ENCODE measurements at regions not wholly inside any gene's neighbourhood (a gene's known extent, or its start where the extent isn't known, plus 50 kb on each side); places are given as distances from the start of the nearest gene placed in this dataset.

DNA sequence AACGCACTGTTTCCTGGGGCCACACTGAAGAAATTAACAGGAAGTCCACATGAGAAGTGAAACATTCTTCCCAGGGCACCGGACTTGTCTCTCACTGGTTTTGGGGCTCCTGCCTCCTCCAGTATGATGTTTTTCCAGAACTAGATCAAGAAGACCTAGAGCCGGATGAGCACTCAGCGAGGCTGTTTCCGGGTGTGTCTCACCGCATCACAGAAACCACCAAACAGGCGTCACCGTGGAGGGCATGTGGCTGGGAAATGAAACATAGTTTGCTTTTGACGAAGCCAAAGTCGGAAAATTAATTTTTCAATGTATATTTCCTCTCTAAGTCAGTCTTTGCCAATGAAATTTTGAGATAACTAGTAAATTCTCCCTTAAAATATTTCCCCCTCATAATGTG, 314.0 kb upstream of the SALL3 start:
- Histone ChIP-seq H3K4me3 (no peak overlapping the region), H3K9me3 (ENCODE audit: low read depth) (no peaks in the 10 kb centered on the region), H4K20me1 (ENCODE audit: insufficient read depth) (no peaks in the 10 kb centered on the region), H3K9ac (no peak overlapping the region), H3K36me3 (ENCODE audit: low read depth) (no peaks in the 10 kb centered on the region), H3K27me3 (replicated peaks; ENCODE audit: insufficient read depth) (no peaks in the 10 kb centered on the region), H3K79me2 (ENCODE audit: insufficient read depth) (no peaks in the 10 kb centered on the region), H3K4me1 (ENCODE audit: insufficient read depth) (no peaks in the 10 kb centered on the region), H3K9me2 (ENCODE audit: insufficient read depth) (no peaks in the 10 kb centered on the region), H3K4me2 (ENCODE audit: unreplicated experiment) (no peak overlapping the region), H3F3A (ENCODE audit: insufficient read depth) (no peaks in the 10 kb centered on the region), H3K27ac (no peak overlapping the region), H2AFZ (no peak overlapping the region)
- TF ChIP-seq EZH2 (IDR thresholded peaks at IDR 0.05; ENCODE audit: insufficient read depth, poor library complexity, severe bottlenecking) (no peak), EZH2phosphoT487 (IDR thresholded peaks at IDR 0.05; ENCODE audit: insufficient read depth, low read depth) (no peak)
- WGBS, 2 experiments (ENCODE audit: low coverage in 1 of 2, low lambda C conversion rate in 2 of 2, missing lambda C conversion rate in 2 of 2) = 44 to 47% methylated on average over 10 of the region's 10 CpGs
- no peak for DNase-seq
- in situ Hi-C loops (cut with MboI) = no loop called here

DNA sequence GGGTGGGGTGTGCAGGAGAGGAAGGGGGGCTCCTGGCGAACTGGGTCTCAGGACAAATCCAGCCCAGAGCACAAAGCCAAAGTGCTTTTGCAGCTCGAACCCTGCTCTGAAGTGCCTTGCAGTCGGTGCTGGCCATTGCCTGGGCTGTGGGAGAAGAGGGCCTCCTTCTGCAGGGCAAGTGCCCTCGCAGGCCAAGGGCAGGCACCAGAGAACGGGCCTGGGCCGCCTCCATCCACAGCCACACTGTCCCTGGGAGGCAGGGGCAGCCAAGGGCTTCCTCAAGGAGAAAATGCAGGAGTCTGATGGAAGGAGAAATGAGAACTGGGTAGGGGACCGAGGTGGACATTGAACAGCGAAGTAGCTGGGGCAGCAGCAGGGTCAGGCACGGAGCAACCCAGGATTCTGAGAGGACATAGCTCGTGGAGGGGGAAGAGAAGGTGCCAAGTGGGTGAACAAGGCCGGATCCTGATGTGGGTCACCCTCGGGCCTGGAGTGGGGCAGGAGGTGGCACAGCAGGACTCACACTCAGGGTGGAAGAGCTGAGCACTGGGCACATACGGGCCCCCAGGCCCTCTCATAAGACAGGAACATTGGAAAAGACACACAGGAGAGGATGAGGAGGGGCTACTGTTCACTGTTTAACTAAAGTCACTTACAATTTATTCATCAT, 312.8 kb upstream of the SALL3 start:
- H3F3A ChIP-seq (ENCODE audit: insufficient read depth) = no peaks in the 10 kb centered on the region
- no peak overlapping the region for H3K4me3 ChIP-seq
- H2AFZ ChIP-seq = no peak overlapping the region
- no peak for TF ChIP-seq EZH2 (IDR thresholded peaks at IDR 0.05; ENCODE audit: insufficient read depth, poor library complexity, severe bottlenecking)
- no peak for TF ChIP-seq EZH2phosphoT487 (IDR thresholded peaks at IDR 0.05; ENCODE audit: insufficient read depth, low read depth)
- no peaks in the 10 kb centered on the region for H3K9me2 ChIP-seq (ENCODE audit: insufficient read depth)
- no peaks in the 10 kb centered on the region for H3K9me3 ChIP-seq (ENCODE audit: low read depth)
- no peaks in the 10 kb centered on the region for H3K79me2 ChIP-seq (ENCODE audit: insufficient read depth)
- no peak overlapping the region for H3K4me2 ChIP-seq (ENCODE audit: unreplicated experiment)
- no peak for DNase-seq
- no peaks in the 10 kb centered on the region for H3K36me3 ChIP-seq (ENCODE audit: low read depth)
- no peaks in the 10 kb centered on the region for H3K4me1 ChIP-seq (ENCODE audit: insufficient read depth)
- in situ Hi-C loops (cut with MboI) = no loop called here
- H4K20me1 ChIP-seq (ENCODE audit: insufficient read depth) = no peaks in the 10 kb centered on the region
- H3K27ac ChIP-seq = no peak overlapping the region
- H3K9ac ChIP-seq = no peak overlapping the region
- H3K27me3 ChIP-seq (replicated peaks; ENCODE audit: insufficient read depth) = no peaks in the 10 kb centered on the region
- 28 to 29% methylated on average over 12 to 13 of the region's 13 CpGs for WGBS, 2 experiments (ENCODE audit: low coverage in 1 of 2, low lambda C conversion rate in 2 of 2, missing lambda C conversion rate in 2 of 2)

DNA sequence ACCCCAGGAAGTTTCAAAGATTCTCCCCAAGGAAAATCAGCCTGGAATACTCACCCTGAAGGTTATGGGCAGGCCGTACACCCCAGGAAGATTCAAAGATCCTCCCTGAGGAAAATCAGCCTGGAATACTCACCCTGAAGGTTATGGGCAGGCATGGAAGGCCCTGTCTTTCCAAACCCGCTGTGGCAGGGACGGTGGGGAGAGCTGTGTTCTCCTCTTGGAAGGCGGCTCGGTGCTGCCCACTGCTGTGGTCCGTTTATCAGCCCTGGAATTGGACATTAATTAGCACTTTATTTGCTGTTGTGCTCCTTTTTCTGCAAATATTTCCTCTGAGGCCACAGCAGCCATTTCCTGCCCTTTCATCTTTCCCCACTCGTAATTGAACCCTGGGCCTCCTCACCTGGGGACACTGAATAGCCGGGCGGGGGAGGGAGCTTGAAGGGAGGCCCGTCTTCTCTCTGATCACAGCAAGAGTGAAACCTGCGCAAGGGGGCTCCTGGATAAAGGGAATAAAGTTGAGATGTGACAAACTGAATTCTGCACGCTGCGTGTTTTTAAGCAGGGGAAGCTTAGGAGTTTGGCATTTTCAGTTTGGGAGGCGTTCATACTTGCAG, 308.7 kb upstream of the SALL3 start:
- Histone ChIP-seq H3K9me3 (ENCODE audit: low read depth) (no peaks in the 10 kb centered on the region), H3K27ac (no peak overlapping the region), H3K36me3 (ENCODE audit: low read depth) (no peaks in the 10 kb centered on the region), H3K9me2 (ENCODE audit: insufficient read depth) (no peaks in the 10 kb centered on the region), H3F3A (ENCODE audit: insufficient read depth) (no peaks in the 10 kb centered on the region), H3K4me2 (ENCODE audit: unreplicated experiment) (no peak overlapping the region), H3K4me3 (no peak overlapping the region), H4K20me1 (ENCODE audit: insufficient read depth) (no peaks in the 10 kb centered on the region), H2AFZ (no peak overlapping the region), H3K79me2 (ENCODE audit: insufficient read depth) (no peaks in the 10 kb centered on the region), H3K9ac (no peak overlapping the region), H3K4me1 (ENCODE audit: insufficient read depth) (no peaks in the 10 kb centered on the region), H3K27me3 (replicated peaks; ENCODE audit: insufficient read depth) (no peaks in the 10 kb centered on the region)
- in situ Hi-C loops (cut with MboI) = no loop called here
- DNase-seq = no peak
- no peak for TF ChIP-seq EZH2 (IDR thresholded peaks at IDR 0.05; ENCODE audit: insufficient read depth, poor library complexity, severe bottlenecking)
- TF ChIP-seq EZH2phosphoT487 (IDR thresholded peaks at IDR 0.05; ENCODE audit: insufficient read depth, low read depth) = no peak
- WGBS, 2 experiments (ENCODE audit: low coverage in 1 of 2, low lambda C conversion rate in 2 of 2, missing lambda C conversion rate in 2 of 2) = 30% methylated on average over 14 of the region's 14 CpGs

GRCh38 chr18:78671551-78671950, 308.1 kb upstream of the SALL3 start:
- Histone ChIP-seq H3K4me2 (ENCODE audit: unreplicated experiment) (no peak overlapping the region), H3K9ac (no peak overlapping the region), H3K9me2 (ENCODE audit: insufficient read depth) (no peaks in the 10 kb centered on the region), H3K27me3 (replicated peaks; ENCODE audit: insufficient read depth) (no peaks in the 10 kb centered on the region), H3K79me2 (ENCODE audit: insufficient read depth) (no peaks in the 10 kb centered on the region), H2AFZ (no peak overlapping the region), H3K4me3 (no peak overlapping the region), H3K27ac (no peak overlapping the region), H4K20me1 (ENCODE audit: insufficient read depth) (no peaks in the 10 kb centered on the region), H3K4me1 (ENCODE audit: insufficient read depth) (no peaks in the 10 kb centered on the region), H3K36me3 (ENCODE audit: low read depth) (no peaks in the 10 kb centered on the region), H3F3A (ENCODE audit: insufficient read depth) (no peaks in the 10 kb centered on the region), H3K9me3 (ENCODE audit: low read depth) (no peaks in the 10 kb centered on the region)
- in situ Hi-C loops (cut with MboI) = no loop called here
- TF ChIP-seq EZH2phosphoT487 (IDR thresholded peaks at IDR 0.05; ENCODE audit: insufficient read depth, low read depth) (no peak), EZH2 (IDR thresholded peaks at IDR 0.05; ENCODE audit: insufficient read depth, poor library complexity, severe bottlenecking) (no peak)
- WGBS, 2 experiments (ENCODE audit: low coverage in 1 of 2, low lambda C conversion rate in 2 of 2, missing lambda C conversion rate in 2 of 2) = 54 to 55% methylated on average over 15 of the region's 15 CpGs
- DNase-seq = no peak
